Bronchial epithelial cell (primary cell): ENCODE measurements at regions not wholly inside any gene's neighbourhood (a gene's known extent, or its start where the extent isn't known, plus 50 kb on each side); places are given as distances from the start of the nearest gene placed in this dataset.
A peak's percentile ranks its signal among the peaks of the same experiment; 100 is the strongest.

Experiments
- DNase-seq: peaks from one replicate; pipeline ENCODE4 v3.0.0-alpha.2; 2010; ENCODE audit warnings: low read depth
- FAIRE-seq: peaks from 2 replicates; lab custom pipeline; 2011; peaks lifted over from hg19 to GRCh38; lab: Jason Lieb, UNC
- H3K27me3 ChIP-seq: 2 replicates; pipeline ENCODE4 v1.5.1; 2011; ENCODE audit warnings: low read length; ENCODE audit not compliant: control insufficient read depth, insufficient read depth
- H3K36me3 ChIP-seq: 2 replicates; pipeline ENCODE4 v1.5.1; 2011; ENCODE audit warnings: low read length; ENCODE audit not compliant: control insufficient read depth, insufficient read depth
- H3K4me3 ChIP-seq: 2 replicates; pipeline ENCODE4 v1.5.1; 2011; ENCODE audit warnings: mild to moderate bottlenecking, low read depth, low read length, control low read depth
- CTCF ChIP-seq: IDR thresholded peaks from 2 replicates; pipeline ENCODE4 v1.5.1; 2011; ENCODE audit warnings: mild to moderate bottlenecking, moderate library complexity, low read length, control low read depth, inconsistent platforms; ENCODE audit not compliant: insufficient read depth, severe bottlenecking

- no peak for TF ChIP-seq CTCF
- FAIRE-seq, result no peak
- no peaks in the 10 kb centered on the region for H3K27me3 ChIP-seq
- H3K4me3 ChIP-seq, result no peak overlapping the region
- no peaks in the 10 kb centered on the region for H3K36me3 ChIP-seq
- DNase-seq, result no peak
Observed at GRCh38 chr19:31545777-31546176, 196.5 kb upstream of the TSHZ3 start.

GRCh38 chr19:31546205-31546960 lies 197.1 kb upstream of the TSHZ3 start:
- no peak overlapping the region for H3K4me3 ChIP-seq
- no peak for TF ChIP-seq CTCF
- H3K36me3 ChIP-seq, result no peaks in the 10 kb centered on the region
- FAIRE-seq (no peak), DNase-seq (no peak)
- no peaks in the 10 kb centered on the region for H3K27me3 ChIP-seq

- Histone ChIP-seq H3K27me3 (no peaks in the 10 kb centered on the region), H3K36me3 (no peaks in the 10 kb centered on the region), H3K4me3 (no peak overlapping the region)
- FAIRE-seq, result no peak
- TF ChIP-seq CTCF, result peak; percentile 33
- no peak for DNase-seq
Observed at GRCh38 chr19:31548941-31549340, 199.7 kb upstream of the TSHZ3 start.

DNA sequence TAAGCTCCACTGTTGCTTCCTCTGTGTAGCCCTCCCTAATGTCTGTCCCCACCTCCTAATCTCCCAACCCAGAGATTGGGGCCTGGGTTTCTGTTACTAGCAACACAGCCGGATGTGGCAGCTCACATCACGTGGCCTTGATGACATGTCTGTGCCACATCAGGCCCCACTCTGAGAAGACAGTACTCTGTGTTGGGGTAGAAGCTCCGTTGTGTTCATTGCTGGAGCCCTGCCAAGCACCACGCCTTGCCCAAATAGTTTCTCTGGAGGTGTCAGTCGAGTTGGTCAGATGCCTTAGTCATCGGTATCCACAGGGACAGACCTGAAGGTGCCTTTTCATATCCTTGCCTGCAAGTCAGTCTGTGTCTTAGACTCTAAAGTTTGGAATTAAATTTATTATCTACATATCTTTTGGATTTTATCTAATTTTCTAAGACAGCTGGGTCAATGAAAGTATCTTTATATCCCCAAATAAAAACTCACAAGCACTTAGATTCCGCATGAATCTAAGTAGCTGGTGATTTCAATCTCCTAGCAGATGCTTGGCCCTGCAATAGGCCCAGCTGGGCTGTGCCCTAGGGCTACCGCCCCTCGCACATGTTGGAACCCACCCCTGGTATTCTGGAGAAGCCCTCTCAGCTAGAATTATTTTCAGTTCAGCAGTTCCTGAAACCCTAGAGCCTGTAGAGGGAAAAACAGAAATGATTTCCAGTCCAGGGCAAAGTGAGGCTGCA lies 204.0 kb upstream of the TSHZ3 start:
- no peak for FAIRE-seq
- Histone ChIP-seq H3K36me3 (no peaks in the 10 kb centered on the region), H3K27me3 (no peaks in the 10 kb centered on the region), H3K4me3 (no peak overlapping the region)
- no peak for TF ChIP-seq CTCF
- no peak for DNase-seq

- no peak for DNase-seq
- FAIRE-seq, result no peak
- no peak overlapping the region for H3K4me3 ChIP-seq
- H3K27me3 ChIP-seq, result no peaks in the 10 kb centered on the region
- no peak for TF ChIP-seq CTCF
- H3K36me3 ChIP-seq, result no peaks in the 10 kb centered on the region
Observed at GRCh38 chr19:31553846-31554215, 204.6 kb upstream of the TSHZ3 start.
